HT-29 (cell line): ENCODE measurements at regions not wholly inside any gene's neighbourhood (a gene's known extent, or its start where the extent isn't known, plus 50 kb on each side); places are given as distances from the start of the nearest gene placed in this dataset.
"Not testable (repeated sequence)": the region's sequence is repeated elsewhere in the genome, so short reads cannot be mapped to it uniquely, and the experiment has no call there.

Experiments
- DNase-seq: peaks from one replicate; pipeline ENCODE4 v3.0.0-alpha.2; 2015; ENCODE audit warnings: low spot score

DNA sequence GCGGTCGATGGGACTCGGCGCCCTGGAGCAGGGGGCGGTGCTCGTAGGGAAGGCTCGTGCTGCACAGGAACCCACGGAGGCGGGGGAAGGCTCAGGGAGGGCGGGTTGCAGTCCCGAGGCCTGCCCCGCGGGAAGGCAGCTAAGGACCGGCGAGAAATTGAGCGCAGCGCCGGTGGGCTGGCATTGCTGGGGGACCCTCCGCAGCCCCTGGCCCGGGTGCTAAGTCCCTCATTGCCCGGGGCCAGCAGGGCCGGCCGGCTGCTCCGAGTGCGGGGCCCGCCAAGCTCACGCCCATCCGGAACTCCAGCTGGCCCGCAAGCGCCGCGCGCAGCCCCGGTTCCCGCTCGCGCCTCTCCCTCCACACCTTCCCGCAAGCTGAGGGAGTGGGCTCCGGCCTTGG, 576.8 kb upstream of the LINC00305 start:
- DNase-seq: not testable (repeated sequence)

DNA sequence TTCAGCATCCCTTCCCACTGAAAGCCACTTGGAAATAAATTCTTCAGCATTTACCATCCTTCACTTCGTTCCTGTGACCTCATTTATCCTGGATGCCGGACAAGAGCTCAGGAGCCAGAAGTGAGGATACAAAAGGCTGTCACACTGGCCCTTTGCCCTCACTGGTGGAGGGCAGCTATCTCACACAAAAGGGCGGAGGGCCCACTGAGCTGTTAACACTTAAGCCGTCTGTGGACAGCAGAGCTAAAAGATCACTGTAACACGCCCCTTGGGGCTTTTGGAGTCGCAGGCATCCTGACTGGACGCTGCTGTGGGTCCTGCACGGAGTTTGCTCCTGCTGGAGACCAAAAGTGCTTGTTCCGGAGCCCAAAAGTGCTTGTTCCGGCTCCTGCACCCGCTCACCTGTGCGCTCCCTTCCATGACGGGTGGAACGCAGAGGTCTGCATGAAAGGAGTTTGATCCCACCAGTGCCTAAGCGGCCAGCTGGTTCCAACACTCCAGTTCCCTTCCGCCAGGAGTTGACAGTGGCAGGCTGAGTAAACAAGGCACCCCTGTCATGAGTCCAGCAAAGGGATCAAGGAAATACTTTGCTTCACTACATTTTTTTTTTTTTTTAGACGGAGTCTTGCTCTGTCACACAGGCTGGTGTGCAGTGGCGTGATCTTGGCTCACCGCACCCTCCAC, 572.0 kb upstream of the LINC00305 start:
- peak; percentile 9 for DNase-seq

DNA sequence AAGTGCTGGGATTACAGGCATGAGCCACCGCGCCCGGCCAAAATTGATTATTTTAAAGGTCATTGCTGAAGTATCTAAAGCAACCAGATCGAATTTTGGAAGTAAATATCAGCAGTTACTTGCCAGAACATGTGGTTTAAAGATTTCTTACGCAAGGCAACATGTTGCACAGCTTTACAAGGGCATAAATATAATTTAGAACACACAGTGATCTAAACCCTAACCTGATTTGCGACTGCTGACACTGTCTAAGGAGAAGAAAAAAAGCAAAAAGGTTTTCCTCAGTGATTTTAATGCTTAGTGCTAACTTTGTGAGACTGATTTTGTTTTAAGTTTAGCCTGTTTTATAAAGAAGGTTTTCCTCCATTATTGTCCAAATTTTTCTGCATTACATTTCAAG, 569.9 kb upstream of the LINC00305 start:
- DNase-seq: no peak

DNA sequence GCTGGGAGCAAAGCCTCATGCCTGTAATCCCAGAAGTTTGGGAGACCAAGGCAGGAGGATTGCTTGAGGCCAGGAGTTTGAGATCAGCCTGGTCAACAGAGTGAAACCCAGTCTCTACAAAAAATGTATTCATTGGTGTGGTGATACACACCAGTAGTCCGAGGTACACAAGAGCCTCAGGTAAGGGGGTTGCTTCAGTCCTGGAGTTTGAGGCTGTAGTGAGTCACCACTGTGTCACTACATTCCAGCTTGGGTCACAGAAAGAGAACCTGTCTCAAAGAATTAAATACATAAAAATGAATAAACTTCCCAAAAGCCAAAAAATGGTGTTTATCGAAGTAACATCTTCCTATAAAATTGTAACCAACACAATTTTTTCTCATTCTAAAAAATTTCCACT, 568.1 kb upstream of the LINC00305 start:
- no peak for DNase-seq

DNA sequence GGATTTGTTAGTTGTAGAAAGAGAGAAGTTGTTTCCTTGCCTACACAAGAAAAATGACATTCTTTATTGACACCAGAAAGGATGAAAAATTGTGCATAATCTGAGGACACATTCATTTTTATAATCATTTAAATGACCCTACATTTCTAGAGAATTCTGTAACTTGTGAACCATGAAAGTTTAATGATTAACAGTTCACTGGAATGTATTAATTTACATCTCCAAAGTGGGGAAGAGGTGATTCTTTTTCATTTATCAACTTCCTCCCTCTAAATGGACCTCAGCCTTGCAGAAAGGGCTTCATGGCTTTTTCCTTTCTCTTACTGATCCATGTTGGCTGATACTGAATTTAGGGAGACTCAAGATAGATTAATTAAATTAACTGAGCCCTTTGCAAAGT, 565.2 kb upstream of the LINC00305 start:
- DNase-seq: no peak

DNA sequence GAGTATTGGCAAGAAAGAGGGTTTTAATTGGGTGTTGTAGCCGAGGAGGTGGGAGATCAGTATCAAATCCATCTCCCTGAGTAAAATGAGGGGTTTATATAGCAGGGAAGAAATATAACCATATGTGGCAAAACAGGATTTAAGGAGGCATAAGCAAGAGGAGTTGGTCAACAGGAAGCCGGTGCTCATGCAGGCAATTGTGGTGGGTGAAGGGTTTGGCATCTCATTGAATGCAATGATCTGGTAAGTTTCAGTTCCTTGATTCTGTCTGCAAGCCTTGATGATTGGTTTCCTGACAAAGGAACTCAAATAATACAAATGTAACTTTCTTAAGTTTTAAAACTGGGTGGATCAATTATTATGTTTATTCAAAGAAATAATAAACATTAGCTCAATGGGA, 564.4 kb upstream of the LINC00305 start:
- no peak for DNase-seq

DNA sequence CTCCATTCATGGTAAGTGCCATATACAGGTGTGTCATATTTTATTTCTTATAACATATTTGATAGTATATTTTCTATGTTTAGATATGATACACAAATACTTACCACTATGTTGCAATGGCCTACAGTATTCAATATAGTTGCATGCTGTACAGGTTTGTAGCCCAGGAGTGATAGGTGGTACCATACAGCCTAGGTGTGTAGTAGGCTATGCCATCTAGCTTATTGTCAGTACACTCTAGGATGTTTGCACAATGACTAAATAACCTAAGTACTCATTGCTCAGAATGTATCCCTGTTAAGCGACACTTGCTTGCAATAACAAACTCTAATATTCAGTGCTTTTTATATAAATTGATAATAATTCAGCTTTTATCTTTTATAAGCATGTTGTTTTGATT, 563.1 kb upstream of the LINC00305 start:
- DNase-seq: no peak

DNA sequence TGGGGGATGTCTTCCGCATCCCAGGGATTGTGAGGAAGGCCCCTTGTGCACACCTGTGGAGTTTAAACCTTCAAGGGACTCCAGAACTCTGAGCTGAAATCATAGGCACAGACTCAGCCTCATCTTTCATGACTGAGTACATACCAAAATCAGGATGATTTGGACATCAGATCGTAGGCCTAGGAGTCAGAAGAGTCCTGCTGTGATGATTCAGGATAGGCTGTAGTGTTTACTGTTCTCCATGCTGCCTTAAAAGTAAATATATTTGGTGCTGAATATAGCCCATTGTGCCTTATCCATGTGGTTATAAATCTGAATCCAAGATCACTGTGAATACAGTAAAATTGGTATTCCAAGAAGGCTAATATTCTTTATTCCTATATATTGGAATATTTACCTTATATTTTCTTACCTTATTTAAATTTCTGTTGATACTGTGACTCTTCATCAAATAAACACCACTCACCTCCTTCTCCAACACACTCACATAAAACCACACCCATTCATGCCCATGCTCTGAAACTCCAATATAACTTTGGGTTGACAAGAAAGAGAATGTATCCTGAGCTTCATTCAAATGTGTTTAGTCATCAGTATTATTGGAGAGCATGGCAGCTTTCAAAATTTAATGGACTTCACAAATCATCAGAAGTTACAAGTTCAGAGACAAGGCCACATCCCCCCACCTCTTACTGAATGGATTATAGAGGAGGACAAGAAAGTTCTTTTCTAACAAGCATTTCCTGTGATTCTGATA, 561.4 kb upstream of the LINC00305 start:
- no peak for DNase-seq

DNA sequence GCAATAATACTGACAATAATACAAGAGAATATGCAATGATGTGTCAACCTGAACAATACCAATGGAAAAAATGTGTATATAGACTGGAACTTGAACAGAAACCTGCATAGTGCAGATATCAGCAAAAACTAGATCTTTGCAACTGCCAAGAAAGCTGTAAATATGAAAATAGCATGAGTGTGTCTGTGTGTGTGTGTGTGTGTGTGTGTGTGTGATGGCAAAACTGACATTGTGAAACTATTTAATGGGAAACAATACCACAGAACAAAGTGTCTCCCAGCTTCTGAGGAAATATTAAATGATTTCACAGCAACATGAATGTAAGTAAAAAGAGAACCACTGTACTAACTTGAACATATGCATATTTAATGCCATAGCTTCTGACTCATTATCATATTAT, 558.2 kb upstream of the LINC00305 start:
- DNase-seq: no peak

DNA sequence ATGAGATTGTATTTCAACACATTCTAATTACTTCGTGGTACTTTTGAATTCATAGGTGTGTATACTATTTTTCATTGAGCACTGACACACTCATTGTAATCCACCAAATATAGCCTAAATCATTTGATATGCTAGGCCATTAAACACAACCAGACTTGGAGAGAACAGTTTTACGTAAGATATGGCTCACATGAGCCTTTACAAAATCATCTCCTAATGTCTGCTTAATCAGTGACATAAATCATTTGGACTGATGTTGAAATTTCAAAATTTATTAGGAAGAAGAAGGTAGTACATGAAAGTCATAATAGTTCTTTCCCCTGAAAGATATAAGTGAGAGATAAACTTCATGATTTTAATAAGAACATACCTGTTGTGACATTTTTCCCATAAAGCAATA, 550.2 kb upstream of the LINC00305 start:
- no peak for DNase-seq

DNA sequence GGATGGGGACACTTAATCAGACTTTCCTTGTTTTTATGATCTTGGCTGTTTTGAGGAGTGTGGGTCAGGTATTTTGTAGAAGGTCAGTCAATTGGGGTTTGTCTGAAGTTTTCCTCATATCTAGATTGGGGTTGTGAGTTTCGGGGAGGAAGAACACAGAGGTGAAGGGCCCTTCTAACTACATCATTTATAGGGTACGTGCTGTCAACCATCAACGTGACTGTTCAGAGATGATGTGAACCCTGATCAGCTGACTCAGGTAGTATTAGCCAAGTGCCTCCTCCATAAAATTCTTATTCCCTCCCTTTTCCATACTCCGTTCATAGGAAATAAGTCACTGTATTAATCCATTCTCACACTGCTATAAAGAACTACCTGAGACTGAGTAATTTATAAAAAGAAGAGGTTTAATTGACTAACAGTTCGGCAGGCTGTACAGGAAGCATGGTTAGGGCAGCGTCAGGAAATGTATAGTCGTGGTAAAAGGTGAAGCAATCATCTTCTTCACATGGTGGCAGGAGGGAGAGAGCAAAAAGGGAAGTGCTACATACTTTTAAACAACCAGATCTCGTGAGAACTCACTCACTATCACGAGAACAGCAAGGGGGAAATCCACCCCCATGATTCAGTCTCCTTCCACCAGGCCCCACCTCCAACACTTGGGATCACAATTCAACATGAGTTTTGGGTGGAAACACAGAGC, 547.1 kb upstream of the LINC00305 start:
- no peak for DNase-seq

DNA sequence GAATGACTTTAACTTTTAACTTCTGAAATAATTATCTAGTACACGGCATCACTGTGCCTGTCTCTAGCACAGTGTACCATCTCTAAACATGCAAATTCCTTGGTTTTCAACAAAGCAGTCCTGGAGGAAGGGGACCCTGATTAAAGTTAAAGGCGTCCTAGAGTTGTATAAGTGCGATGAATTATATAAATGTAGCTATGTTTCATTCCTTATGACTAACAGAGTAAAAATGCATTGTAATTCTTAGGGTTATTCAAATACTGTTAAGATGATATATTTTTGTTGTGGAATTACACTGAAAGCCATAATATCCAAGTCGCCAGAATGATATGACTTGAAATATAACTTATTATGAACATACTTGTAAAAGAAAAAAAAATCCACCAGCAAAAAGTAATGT, 544.9 kb upstream of the LINC00305 start:
- no peak for DNase-seq

DNA sequence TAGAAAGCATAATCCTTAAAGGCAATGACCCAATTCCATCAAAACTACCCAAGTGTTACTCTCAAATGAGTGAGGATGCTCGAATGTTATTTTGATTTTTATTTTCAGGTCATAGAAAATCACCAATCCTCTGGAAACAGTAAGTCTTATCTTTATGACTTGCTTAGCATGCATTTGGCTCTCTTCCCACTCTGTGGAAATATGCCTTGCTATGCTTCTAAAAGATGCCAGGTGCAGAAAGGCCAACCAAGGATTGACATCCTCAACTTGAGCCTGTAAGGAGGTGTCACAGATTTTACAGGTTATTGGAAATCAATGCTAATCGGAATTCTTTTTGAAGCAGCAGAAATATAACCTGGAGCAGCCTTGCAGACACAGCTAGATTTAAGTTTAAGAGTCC, 543.9 kb upstream of the LINC00305 start:
- DNase-seq: no peak

DNA sequence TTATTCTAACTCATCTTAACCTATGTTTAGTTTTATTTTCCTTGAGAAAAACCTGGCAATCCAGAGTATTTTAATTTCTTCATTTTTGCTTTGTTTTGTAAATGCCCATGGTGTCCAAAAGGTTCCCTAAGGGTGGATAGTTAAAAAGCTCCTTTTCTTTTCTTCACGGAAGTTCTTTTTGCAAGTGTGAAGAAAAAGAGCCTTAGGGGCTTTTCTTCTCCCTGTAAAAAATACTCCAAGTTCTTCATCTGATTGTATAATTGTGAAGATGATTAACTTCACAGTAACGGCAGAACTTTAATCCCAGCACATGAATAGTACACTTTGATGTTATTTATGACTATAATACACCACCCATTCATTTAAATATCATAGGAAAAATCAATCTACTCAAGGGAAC, 530.2 kb upstream of the LINC00305 start:
- no peak for DNase-seq

DNA sequence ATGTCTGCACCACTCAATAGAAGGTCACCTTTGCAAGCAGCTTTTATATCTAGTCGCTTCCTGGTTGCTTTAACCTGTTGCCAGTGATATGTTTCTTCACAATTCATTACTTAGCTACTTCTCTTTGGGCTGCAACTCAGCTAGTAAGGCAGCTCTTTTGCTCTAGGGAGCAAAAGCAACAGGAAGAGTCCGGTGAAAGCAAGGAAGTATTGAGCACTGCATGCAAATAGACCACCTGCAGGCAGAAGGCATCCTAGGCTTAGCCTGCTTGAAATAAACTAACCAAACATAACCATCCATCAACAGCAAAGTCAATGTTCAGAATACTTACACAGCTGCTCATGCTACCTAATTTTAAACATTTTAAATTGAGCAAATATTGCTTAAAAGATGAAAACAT, 529.2 kb upstream of the LINC00305 start:
- no peak for DNase-seq

DNA sequence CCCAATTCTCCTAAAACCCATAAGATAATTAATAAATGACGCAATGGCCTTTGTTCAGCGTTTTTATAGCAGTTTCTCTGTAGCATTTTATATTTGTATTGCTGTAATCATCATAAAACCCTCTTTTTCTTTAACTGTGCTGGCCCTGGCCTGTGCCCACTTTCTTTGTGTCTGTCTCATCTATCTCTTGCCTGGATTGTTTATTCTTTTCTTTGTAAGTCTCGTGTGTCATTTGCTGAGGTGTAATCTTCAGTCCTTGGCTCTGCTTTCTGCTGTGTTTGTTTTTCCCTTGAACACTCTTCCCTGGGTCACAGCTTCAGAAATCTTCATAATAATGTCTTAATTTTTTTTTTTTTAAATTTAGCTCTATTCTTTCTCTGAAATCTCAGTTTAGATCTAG, 525.8 kb upstream of the LINC00305 start:
- no peak for DNase-seq

DNA sequence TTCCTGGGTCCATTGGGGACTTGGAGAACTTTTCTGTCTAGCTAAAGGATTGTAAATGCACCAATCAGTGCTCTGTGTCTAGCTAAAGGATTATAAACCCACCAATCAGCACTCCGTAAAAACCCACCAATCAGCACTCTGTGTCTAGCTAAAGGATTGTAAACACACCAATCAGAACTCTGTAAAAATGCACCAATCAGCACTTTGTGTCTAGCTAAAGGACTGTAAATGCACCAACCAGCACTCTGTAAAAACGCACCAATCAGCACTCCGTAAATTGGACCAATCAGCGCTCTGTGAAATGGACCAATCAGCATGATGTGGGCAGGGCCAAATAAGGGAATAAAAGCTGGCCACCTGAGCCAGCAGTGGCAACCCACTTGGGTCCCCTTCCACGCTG, 522.4 kb upstream of the LINC00305 start:
- DNase-seq: not testable (repeated sequence)

DNA sequence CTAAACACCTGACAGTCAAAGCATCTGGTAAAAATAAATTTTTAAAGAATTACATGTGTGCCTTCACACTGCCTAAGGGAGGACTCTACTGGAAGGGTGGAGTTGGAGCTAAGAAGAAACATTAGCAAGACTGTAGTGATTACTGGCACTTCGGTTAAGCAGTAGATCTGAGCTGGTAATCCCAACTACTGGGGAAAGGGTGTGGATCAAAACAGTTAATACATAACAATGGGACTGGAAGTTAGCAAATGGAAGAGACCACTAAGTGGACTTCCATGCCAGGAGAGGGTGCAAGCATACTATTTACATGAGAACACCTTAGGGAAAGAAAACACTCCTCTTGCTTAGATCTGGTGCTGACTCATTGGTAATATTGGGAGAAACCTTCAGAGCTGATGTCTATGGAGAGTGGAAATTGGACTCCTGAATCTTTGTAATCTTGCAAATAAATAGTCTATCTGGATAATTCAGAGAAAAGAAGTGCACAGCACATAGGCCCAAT, 519.6 kb upstream of the LINC00305 start:
- no peak for DNase-seq

DNA sequence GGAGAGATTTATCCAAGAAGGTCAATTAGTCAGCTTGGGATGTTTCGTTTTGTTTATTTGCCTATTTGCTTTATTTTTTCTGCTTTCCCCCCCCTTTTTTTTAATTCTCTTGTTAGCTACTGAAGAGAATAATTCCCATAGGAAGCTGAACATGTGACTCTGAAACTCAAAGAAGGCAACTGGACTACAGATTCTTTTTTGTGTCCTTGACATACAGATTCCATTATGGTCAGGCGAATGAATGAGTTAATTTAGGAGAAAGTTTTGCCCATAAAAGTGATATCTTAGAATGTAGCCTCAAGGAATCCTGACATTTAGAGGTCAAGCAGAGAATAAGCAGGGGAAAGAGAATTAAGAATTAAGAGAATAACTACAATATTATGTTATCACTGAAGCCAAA, 514.2 kb upstream of the LINC00305 start:
- DNase-seq: no peak

DNA sequence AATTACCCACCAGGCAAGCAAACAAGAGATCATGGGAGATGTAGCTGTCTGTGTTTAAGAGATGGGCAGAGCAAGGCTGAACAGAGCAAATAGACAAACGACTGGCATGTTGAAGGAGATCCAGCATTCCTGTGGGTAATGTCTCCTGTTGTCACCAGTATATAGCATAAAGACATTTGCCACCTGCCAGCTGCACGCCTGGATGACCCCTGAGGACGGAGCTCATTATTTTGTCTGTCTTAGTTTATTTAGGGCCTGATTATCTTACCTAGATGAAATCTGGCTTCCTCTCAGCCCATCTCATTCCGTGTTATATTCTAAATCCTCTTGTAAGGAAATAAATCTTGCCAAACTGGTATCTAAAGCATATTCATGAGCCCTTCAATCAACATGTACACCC, 510.3 kb upstream of the LINC00305 start:
- no peak for DNase-seq

DNA sequence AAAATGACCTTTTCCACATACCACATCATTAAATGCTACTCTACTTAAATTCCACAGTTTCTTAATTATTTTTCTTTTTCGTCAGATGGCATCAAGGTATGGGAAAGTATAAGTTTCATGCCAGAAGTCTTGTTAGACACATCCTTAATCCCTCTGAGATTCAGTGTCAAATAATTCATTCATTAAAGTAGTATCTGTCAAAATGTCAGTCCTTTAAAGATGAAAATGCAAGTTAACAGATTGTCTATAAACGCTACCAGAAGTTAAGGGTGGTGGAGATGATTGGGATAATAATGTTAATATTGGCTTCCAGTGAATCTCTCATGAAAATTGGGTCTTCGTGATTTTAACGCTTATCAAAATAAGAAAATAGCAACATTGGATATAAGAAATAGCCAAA, 504.2 kb upstream of the LINC00305 start:
- no peak for DNase-seq

DNA sequence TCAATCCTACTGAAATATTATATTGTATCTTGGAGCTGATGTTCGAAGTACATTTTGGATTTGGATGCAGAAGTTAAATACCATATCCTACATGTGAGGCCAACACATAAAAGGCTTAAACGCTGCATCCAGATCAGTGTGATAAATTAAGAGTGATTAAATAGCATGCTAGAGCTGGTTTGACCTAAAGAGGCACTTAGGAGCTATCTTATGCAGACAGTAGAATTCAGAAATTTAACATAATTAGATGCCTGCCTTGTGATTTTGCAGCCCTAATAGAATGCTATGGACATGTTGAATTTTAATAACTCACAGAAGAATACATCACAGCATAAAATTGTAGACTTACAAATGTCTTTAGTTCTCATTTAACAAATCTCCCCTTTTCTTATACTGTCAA, 501.2 kb upstream of the LINC00305 start:
- DNase-seq: no peak

DNA sequence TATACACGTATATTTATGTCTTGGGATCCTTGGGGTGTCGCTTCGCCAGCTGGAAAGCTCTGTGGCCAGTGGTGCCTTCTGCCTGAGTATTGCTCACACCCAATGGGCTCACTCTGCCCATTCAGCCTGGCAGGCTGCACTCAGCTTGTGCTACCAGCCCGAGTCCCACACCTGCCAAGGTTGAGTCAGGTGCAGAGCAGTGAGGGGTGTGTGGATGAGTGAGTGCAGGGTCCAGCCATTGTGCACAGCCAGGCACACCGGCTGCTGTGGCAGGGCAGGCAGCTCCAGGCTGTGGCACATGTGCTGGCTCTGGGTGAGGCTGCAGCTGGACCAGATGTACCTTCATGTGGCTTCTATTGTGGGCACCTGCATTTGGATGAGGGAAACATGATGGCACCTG, 496.9 kb upstream of the LINC00305 start:
- no peak for DNase-seq
